Ishikawa (cell line): ENCODE measurements at regions not wholly inside any gene's neighbourhood (a gene's known extent, or its start where the extent isn't known, plus 50 kb on each side); places are given as distances from the start of the nearest gene placed in this dataset.

Experiments used
- CEBPB ChIP-seq: IDR thresholded peaks from 2 replicates; pipeline ENCODE4 v1.6.1; 2012
- CREB1 ChIP-seq: IDR thresholded peaks from 2 replicates; pipeline ENCODE4 v1.6.1; 2012; ENCODE audit warnings: low read depth
- EP300 ChIP-seq: IDR thresholded peaks from 2 replicates; pipeline ENCODE4 v1.6.1; 2012; ENCODE audit warnings: borderline replicate concordance
- TCF12 ChIP-seq: IDR thresholded peaks from 2 replicates; pipeline ENCODE4 v1.6.1; 2012; ENCODE audit warnings: low read depth
- TF ChIP-seq, protein P1 (sequence below): IDR thresholded peaks from 2 replicates; pipeline ENCODE4 v1.6.1; 2012
- TF ChIP-seq, protein P2 (sequence below): IDR thresholded peaks from 2 replicates; pipeline ENCODE4 v1.6.1; 2012

DNA sequence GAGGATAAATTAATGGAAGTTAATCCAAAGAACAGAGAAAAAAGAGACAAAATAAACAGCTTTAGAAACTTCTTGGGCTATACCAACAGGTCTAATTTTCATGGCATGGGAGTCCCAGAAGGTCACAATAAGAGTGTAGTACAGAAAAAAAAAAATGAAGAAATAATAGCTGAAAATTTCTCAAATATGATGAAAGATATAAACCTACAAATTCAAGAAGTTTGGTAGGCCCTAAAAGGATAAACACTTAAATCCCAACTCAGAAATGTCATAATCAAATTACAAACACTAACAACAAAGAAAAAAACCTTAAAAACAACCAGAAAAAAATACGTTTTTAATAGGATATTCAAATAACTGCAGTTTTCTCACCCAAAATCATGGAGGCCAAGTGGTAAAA, 229.3 kb upstream of the ZEB2 start:
- TF ChIP-seq CEBPB (no peak), CREB1 (no peak), EP300 (no peak), TCF12 (no peak)
- TF ChIP-seq, protein P1, sequence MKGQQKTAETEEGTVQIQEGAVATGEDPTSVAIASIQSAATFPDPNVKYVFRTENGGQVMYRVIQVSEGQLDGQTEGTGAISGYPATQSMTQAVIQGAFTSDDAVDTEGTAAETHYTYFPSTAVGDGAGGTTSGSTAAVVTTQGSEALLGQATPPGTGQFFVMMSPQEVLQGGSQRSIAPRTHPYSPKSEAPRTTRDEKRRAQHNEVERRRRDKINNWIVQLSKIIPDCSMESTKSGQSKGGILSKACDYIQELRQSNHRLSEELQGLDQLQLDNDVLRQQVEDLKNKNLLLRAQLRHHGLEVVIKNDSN: no peak
- TF ChIP-seq, protein P2, sequence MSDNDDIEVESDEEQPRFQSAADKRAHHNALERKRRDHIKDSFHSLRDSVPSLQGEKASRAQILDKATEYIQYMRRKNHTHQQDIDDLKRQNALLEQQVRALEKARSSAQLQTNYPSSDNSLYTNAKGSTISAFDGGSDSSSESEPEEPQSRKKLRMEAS: no peak
